ENCODE measurements at regions not wholly inside any gene's neighbourhood (a gene's known extent, or its start where the extent isn't known, plus 50 kb on each side); places are given as distances from the start of the nearest gene placed in this dataset.

DNA sequence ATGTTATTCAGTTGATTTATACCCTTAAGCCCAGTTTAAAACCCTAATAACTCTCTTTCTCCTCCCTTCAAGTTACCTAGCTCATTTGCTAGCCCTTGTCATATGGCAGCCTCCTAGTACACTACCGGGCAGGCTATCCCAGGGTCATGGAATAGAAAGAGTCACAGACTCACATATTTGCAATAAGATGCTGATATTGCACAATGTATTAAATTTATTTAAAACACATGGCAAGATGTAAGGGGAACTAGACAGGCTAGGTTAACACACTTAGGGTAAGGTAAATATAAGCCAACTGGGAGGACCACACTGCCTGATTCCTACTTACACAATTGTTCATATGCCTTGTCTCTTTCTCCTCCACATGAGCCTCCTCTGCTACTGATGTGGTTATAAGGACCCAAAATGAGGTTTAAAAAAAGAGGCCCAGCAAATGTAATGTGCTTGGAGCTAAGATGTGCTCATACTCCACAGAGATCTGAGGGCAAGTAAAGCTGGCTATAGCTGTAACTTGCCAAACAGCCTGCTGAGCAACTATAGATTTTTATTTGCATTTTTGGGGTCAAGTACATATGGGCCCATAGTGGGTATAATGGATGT lies 130.0 kb downstream of the ENC1 start:
- no peak for TF ChIP-seq CTCF (IDR thresholded peaks at IDR 0.05)
- TF ChIP-seq POLR2A (IDR thresholded peaks at IDR 0.05): no peak

Measured in ovary (tissue), 3 donors.